ENCODE measurements at regions not wholly inside any gene's neighbourhood (a gene's known extent, or its start where the extent isn't known, plus 50 kb on each side); places are given as distances from the start of the nearest gene placed in this dataset.
"Not testable (repeated sequence)": the region's sequence is repeated elsewhere in the genome, so short reads cannot be mapped to it uniquely, and the experiment has no call there.

- DNase-seq (ENCODE audit: low read depth), result not testable (repeated sequence)
Measured at GRCh38 chr5:122209601-122210000, 80.3 kb downstream of the ZNF474 start.

DNA sequence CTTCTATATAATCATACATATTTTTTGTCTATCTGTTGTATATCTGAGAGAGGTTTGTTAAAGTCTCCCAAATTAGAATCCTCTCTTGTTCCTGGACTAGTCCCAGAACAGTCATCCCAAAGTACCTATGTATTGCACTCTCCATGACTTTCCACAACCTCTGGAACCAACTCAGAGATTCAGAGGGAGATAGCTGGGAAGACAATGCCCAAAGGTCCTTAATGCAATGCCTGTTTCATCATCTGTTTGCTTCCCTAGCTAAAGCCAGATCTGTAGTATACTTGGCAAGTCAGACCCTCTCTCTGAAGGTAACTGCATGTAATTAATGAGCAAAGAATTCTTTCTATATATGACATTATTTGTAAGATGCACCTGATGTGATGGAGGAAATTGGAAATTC is 89.4 kb downstream of the ZNF474 start:
- no peak for DNase-seq (ENCODE audit: low read depth)

DNA sequence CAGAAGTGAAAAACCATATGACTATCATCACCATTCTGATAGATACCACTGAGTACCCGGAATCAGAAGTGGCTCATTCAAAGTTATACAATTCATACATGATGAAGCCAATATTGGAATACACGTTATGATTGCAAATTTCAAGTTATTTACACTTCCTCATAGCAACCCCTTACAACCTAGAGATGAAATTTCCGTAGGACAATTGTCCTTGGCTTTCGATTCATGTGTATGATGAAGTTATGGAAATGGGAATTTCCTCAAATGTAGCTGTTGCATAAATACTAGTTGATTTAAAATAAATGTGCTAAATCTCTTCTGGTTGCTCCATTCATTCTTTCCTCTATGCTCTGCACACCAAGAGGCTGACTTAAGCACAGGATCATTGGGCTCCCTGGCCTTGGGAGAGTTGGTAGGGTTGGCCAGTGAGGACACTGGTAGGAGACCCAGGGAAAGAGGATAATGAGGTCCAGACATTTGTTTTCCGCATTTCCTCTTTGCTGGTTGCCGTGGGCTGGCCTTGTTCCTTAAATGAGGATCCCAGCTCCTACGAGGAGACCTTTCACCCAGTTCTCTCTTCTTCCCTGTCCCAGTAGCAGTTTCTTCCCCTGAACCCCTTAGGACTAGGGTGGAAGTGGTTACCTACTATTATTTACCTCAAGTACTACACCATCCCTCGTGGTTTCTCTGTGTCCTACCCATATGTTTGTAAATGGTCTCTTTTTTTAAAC is 90.3 kb downstream of the ZNF474 start:
- no peak for DNase-seq (ENCODE audit: low read depth)

- DNase-seq (ENCODE audit: low read depth), result no peak
Measured at GRCh38 chr5:122220511-122220910, 91.2 kb downstream of the ZNF474 start.

DNA sequence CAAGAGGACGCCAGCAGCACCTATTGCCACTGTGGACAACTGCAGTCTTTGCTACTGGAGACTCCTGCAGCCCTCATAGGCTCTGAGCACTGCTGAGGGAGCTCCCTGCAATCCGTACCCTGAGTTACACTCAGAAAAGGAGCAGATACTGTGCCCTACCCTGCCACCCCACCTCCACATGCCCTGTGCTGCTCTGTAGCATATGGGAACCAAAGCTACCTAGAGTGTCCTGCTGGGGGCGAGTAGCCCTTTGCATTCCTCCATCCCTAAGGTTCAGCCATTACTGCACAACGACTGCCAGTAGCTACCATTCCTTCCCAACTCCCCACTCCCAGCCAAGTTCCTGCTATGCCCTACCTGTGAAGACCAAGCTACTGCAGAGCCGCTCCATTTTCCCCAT is 90.2 kb upstream of the SNCAIP start:
- no peak for DNase-seq (ENCODE audit: low read depth)

GRCh38 chr5:122222580-122222979 is 89.5 kb upstream of the SNCAIP start:
- no peak for DNase-seq (ENCODE audit: low read depth)

- DNase-seq (ENCODE audit: low read depth), result no peak
Measured at GRCh38 chr5:122228728-122229392, 83.2 kb upstream of the SNCAIP start.

- no peak for DNase-seq (ENCODE audit: low read depth)
Measured at GRCh38 chr5:122229551-122229950, 82.5 kb upstream of the SNCAIP start.

- DNase-seq (ENCODE audit: low read depth), result peak; percentile 57
Measured at GRCh38 chr5:122236270-122237040, 75.6 kb upstream of the SNCAIP start.

DNA sequence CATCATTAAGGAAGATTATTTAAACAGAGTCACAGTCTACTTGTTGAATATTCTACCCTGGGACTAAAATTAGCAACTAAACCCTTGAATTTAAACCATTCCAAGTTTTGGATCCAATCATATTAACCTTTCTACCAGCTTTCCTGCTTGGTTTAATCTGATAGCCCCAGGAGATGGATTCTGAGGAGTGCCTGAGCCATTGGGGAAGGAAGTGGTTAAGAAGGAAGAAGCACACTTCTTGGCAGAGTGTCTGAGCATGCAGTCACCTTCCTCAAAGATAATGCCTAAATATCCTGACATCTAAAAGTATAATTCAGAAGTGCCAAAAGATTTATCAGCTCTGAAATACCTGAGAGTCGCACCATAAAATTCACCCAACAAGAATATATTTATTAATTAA is 74.1 kb upstream of the SNCAIP start:
- DNase-seq (ENCODE audit: low read depth), result peak; percentile 57

DNA sequence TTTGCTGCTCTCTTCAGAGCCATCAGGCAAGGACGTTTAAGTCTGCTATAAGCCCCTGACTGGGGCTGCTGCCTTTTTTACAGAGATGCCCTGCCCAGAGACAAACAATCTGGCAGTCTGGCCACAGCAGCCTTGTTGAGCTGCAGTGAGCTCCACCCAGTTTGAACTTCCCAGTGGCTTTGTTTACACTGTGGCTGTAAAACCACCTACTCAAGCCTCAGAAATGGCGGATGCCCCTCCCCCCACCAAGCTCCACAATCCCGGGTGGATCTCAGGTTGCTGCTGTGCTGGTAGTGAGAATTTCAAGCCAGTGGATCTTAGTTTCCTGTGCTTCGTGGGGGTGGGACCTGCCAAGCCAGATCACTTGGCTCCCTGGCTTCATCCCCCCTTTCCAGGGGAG is 59.7 kb upstream of the SNCAIP start:
- no peak for DNase-seq (ENCODE audit: low read depth)

DNA sequence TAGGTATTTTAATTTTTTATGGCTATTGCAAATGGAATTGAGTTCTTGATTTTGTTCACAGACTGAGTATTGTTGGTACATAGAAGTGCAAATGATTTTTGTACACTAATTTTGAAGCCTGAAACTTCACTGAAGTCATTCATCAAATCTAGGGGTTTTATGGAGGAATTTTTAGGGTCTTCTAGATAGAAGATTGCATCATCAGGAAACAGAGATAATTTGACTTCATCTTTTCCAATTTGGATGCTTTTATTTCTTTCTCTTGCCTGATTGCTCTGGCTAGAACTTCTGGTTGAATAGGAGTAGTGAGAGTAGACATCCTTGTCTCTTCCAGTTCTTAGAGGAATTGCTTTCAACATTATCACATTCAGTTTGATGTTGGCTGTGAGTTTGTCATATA is 58.2 kb upstream of the SNCAIP start:
- DNase-seq (ENCODE audit: low read depth), result no peak

GRCh38 chr5:122256388-122256787 is 55.6 kb upstream of the SNCAIP start:
- DNase-seq (ENCODE audit: low read depth), result no peak

DNA sequence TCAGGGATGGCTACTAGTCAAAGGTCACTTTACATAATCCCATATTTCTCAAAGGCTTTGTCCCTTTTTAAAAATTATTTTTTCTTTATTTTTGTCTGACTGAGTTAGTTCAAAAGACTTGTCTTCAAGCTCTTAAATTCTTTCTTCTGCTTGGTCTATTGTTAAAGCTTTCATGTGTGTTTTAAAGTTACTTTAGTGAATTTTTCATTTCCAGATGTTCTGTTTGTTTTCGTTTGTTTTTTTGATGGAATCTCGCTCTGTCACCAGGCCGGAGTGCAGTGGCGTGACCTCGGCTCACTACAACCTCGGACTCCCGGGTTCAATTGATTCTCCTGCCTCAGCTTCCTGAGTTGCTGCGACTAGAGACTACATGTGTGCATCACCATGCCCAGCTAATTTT is 55.0 kb upstream of the SNCAIP start:
- no peak for DNase-seq (ENCODE audit: low read depth)

DNA sequence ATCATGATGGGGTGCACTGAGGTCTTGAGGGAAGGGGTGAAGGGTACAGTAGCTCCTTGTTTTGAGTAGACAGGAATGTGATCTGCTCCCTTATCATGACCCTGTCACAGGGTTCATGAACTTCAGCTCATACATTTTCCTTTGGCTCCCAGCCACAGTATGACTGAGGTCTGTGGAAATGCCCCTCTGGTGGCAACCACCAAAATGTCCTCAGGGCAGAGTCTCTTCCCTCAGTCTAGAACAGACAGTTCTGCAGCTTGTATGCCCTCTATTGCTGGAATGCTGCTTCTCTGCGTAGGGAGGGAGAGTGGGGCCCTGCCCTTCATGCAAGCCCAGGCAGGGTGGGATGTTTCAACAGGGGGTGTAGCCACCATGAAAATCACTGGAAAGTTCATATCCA is 53.8 kb upstream of the SNCAIP start:
- DNase-seq (ENCODE audit: low read depth), result no peak

GRCh38 chr5:122258840-122259239 is 53.2 kb upstream of the SNCAIP start:
- no peak for DNase-seq (ENCODE audit: low read depth)

- peak; percentile 73 for DNase-seq (ENCODE audit: low read depth)
Measured at GRCh38 chr5:122259995-122260394, 52.0 kb upstream of the SNCAIP start.

GRCh38 chr5:122262103-122262502 is 49.9 kb upstream of the SNCAIP start:
- peak; percentile 37 for DNase-seq (ENCODE audit: low read depth)

Data from HT1080 (cell line).